Mesothelial cell of epicardium (in vitro differentiated cells): ENCODE measurements at regions not wholly inside any gene's neighbourhood (a gene's known extent, or its start where the extent isn't known, plus 50 kb on each side); places are given as distances from the start of the nearest gene placed in this dataset.

Experiments used
- DNase-seq, 2 experiments: peaks; one replicate each; pipeline ENCODE4 v3.0.0; 2021; ENCODE audit warnings: low spot score in 2 of 2; ENCODE audit not compliant: unreplicated experiment in 2 of 2
- H3K27ac Mint-ChIP-seq: 2 replicates; pipeline ENCODE4 v1.8.0; 2021; ENCODE audit warnings: mixed read lengths
- H3K27me3 Mint-ChIP-seq: 2 replicates; pipeline ENCODE4 v1.8.0; 2021; ENCODE audit warnings: low read depth, mixed read lengths
- H3K36me3 Mint-ChIP-seq: 2 replicates; pipeline ENCODE4 v1.8.0; 2021; ENCODE audit warnings: mixed read lengths
- H3K4me1 Mint-ChIP-seq: 2 replicates; pipeline ENCODE4 v1.8.0; 2021; ENCODE audit warnings: mixed read lengths
- H3K4me3 Mint-ChIP-seq: 2 replicates; pipeline ENCODE4 v1.8.0; 2021; ENCODE audit warnings: mild to moderate bottlenecking, moderate library complexity, mixed read lengths
- H3K9me3 Mint-ChIP-seq: 2 replicates; pipeline ENCODE4 v1.8.0; 2021; ENCODE audit warnings: mixed read lengths
- CTCF ChIP-seq: fragments of 200-600 bp; sonication (generic); IDR thresholded peaks from one replicate; pipeline ENCODE4 v1.5.0; 2021; ENCODE audit warnings: antibody characterized with exemption; ENCODE audit not compliant: unreplicated experiment

- peak overlapping the region; percentile 22 for H3K27ac Mint-ChIP-seq
- TF ChIP-seq CTCF = no peak
- no peak for DNase-seq
- H3K9me3 Mint-ChIP-seq = peaks cover 17% of the 10 kb centered on the region
- H3K36me3 Mint-ChIP-seq = peaks cover 5% of the 10 kb centered on the region
- peaks cover 12% of the 10 kb centered on the region for H3K4me1 Mint-ChIP-seq
- H3K4me3 Mint-ChIP-seq = no peak overlapping the region
- no peaks in the 10 kb centered on the region for H3K27me3 Mint-ChIP-seq
Measured at GRCh38 chr10:8460626-8461025, 406.1 kb downstream of the GATA3 start.

- H3K27me3 Mint-ChIP-seq = peaks cover 1% of the 10 kb centered on the region
- H3K27ac Mint-ChIP-seq = no peak overlapping the region
- H3K9me3 Mint-ChIP-seq = peaks cover 10% of the 10 kb centered on the region
- H3K4me3 Mint-ChIP-seq = no peak overlapping the region
- peaks cover under 1% of the 10 kb centered on the region for H3K36me3 Mint-ChIP-seq
- no peak for DNase-seq
- peaks cover 15% of the 10 kb centered on the region for H3K4me1 Mint-ChIP-seq
- no peak for TF ChIP-seq CTCF
Measured at GRCh38 chr10:8462565-8462964, 408.1 kb downstream of the GATA3 start.

GRCh38 chr10:8463853-8464252 lies 409.4 kb downstream of the GATA3 start:
- Mint-ChIP-seq H3K27ac (no peak overlapping the region), H3K27me3 (peaks cover 1% of the 10 kb centered on the region), H3K4me1 (peaks cover 15% of the 10 kb centered on the region), H3K36me3 (no peaks in the 10 kb centered on the region), H3K9me3 (peaks cover 3% of the 10 kb centered on the region), H3K4me3 (no peak overlapping the region)
- TF ChIP-seq CTCF = no peak
- DNase-seq = no peak

GRCh38 chr10:8468477-8468876 lies 414.0 kb downstream of the GATA3 start:
- DNase-seq = no peak
- Mint-ChIP-seq H3K27ac (no peak overlapping the region), H3K36me3 (no peaks in the 10 kb centered on the region), H3K4me3 (no peak overlapping the region), H3K27me3 (peaks cover 1% of the 10 kb centered on the region), H3K9me3 (peaks cover 3% of the 10 kb centered on the region), H3K4me1 (peaks cover 5% of the 10 kb centered on the region)
- TF ChIP-seq CTCF = no peak

- H3K4me3 Mint-ChIP-seq = no peak overlapping the region
- TF ChIP-seq CTCF = no peak
- H3K4me1 Mint-ChIP-seq = peaks cover 2% of the 10 kb centered on the region
- no peak for DNase-seq
- H3K36me3 Mint-ChIP-seq = peaks cover 7% of the 10 kb centered on the region
- no peaks in the 10 kb centered on the region for H3K27me3 Mint-ChIP-seq
- H3K27ac Mint-ChIP-seq = no peak overlapping the region
- peaks cover 21% of the 10 kb centered on the region for H3K9me3 Mint-ChIP-seq
Measured at GRCh38 chr10:8473205-8473604, 418.7 kb downstream of the GATA3 start.

- no peak for TF ChIP-seq CTCF
- DNase-seq = no peak
- no peak overlapping the region for H3K4me3 Mint-ChIP-seq
- H3K27me3 Mint-ChIP-seq = no peaks in the 10 kb centered on the region
- H3K27ac Mint-ChIP-seq = no peak overlapping the region
- H3K4me1 Mint-ChIP-seq = no peaks in the 10 kb centered on the region
- H3K36me3 Mint-ChIP-seq = peaks cover 7% of the 10 kb centered on the region
- H3K9me3 Mint-ChIP-seq = peaks cover 18% of the 10 kb centered on the region
Measured at GRCh38 chr10:8477300-8477699, 422.8 kb downstream of the GATA3 start.
